ENCODE measurements at regions not wholly inside any gene's neighbourhood (a gene's known extent, or its start where the extent isn't known, plus 50 kb on each side); places are given as distances from the start of the nearest gene placed in this dataset.

- no peak overlapping the region for H3K4ac ChIP-seq (ENCODE audit: low read depth, low read length)
- no peak overlapping the region for H4K8ac ChIP-seq (ENCODE audit: low read depth in 2 of 2, low read length in 2 of 2)
- H3K27ac ChIP-seq (ENCODE audit: insufficient read depth, low read length): no peak overlapping the region
- no peak overlapping the region for H3K23ac ChIP-seq (ENCODE audit: low read depth, low read length)
- no peak overlapping the region for H2AFZ ChIP-seq (replicated peaks; ENCODE audit: low read length, poor library complexity)
- H3K14ac ChIP-seq (replicated peaks; ENCODE audit: low read depth, low read length): no peak overlapping the region
- WGBS, 2 experiments (ENCODE audit: extremely low coverage in 2 of 2, insufficient read length in 1 of 2): no CpG with 5 or more reads among the region's 3 CpGs
- no peak overlapping the region for H3K9ac ChIP-seq (ENCODE audit: low read depth, low read length)
- no TSS peak for BruUV-seq (replicated peaks)
- no peak overlapping the region for H2BK120ac ChIP-seq (ENCODE audit: low read depth, low read length)
- peaks cover 4% of the 10 kb centered on the region for H3K4me1 ChIP-seq (ENCODE audit: control insufficient read depth, insufficient read depth, low read length)
- H3K18ac ChIP-seq (ENCODE audit: low read depth, low read length): no peak overlapping the region
- no peak for DNase-seq
- H4K5ac ChIP-seq (ENCODE audit: low read depth, low read length): no peak overlapping the region
- H4K20me1 ChIP-seq (ENCODE audit: insufficient read depth, low read length): no peaks in the 10 kb centered on the region
- H3K9me1 ChIP-seq (ENCODE audit: insufficient read depth, low read length): peaks cover 3% of the 10 kb centered on the region; the same call in 1 of the 2 replicates
- H3K4me2 ChIP-seq (ENCODE audit: low read depth, low read length): no peak overlapping the region
- H2BK15ac ChIP-seq (ENCODE audit: low read depth, low read length): no peak overlapping the region
- no peak overlapping the region for H2AK5ac ChIP-seq (ENCODE audit: low read depth, low read length)
- ChIA-PET CTCF (interaction anchor here (1.1 kb wide), 1 partner anchor 15 kb away, joined by 3 read pairs; no protein-coding TSS in a partner anchor), POLR2A (ENCODE audit: unreplicated experiment) (interaction anchor here (0.5 kb wide), 1 partner anchor 162 kb away, joined by 3 read pairs; no protein-coding TSS in a partner anchor)
- no peak overlapping the region for H3K56ac ChIP-seq (ENCODE audit: extremely low read depth, insufficient read depth, low read length)
- no peak overlapping the region for H4K91ac ChIP-seq (ENCODE audit: insufficient read depth, low read depth, low read length)
- H3K4me3 ChIP-seq (ENCODE audit: insufficient read depth, low read depth, low read length): no peak overlapping the region
- no peaks in the 10 kb centered on the region for H3K36me3 ChIP-seq (ENCODE audit: control insufficient read depth, insufficient read depth, low read length)
- no peak for TF ChIP-seq CTCF (conservative IDR thresholded peaks at IDR 0.05; ENCODE audit: low read depth, low read length)
- no peak for TF ChIP-seq ELK1 (IDR thresholded peaks at IDR 0.05; ENCODE audit: borderline replicate concordance, low read depth, low read length)
- no peak for TF ChIP-seq BHLHE40 (IDR thresholded peaks at IDR 0.05; ENCODE audit: low read depth, low read length)
- TF ChIP-seq MAFK (IDR thresholded peaks at IDR 0.05; ENCODE audit: low read depth, low read length): no peak
- no peak for TF ChIP-seq FOS (IDR thresholded peaks at IDR 0.05; ENCODE audit: low read depth, low read length)
- no peak for TF ChIP-seq CHD1 (IDR thresholded peaks at IDR 0.05; ENCODE audit: low read depth, low read length)
- no peak for TF ChIP-seq MAZ (IDR thresholded peaks at IDR 0.05; ENCODE audit: borderline replicate concordance, low read depth, low read length)
- no peak for TF ChIP-seq POLR2A (IDR thresholded peaks at IDR 0.05; ENCODE audit: low read depth, low read length)
- TF ChIP-seq RAD21 (IDR thresholded peaks at IDR 0.05; ENCODE audit: low read length): no peak
- no peak for TF ChIP-seq CEBPB (IDR thresholded peaks at IDR 0.05; ENCODE audit: low read depth, low read length)
- no peak for TF ChIP-seq RFX5 (IDR thresholded peaks at IDR 0.05; ENCODE audit: low read depth, low read length)
- TF ChIP-seq MXI1 (IDR thresholded peaks at IDR 0.05; ENCODE audit: borderline replicate concordance, low read depth, low read length): no peak
- TF ChIP-seq RCOR1 (IDR thresholded peaks at IDR 0.05; ENCODE audit: insufficient replicate concordance, low read length): no peak
- H3K9me3 ChIP-seq (ENCODE audit: control insufficient read depth, insufficient read depth, low read length): peaks cover 21% of the 10 kb centered on the region
- H2BK5ac ChIP-seq (ENCODE audit: low read depth, low read length, poor library complexity, severe bottlenecking): no peak overlapping the region
- H3K27me3 ChIP-seq (ENCODE audit: control insufficient read depth, insufficient read depth, low read length): no peaks in the 10 kb centered on the region
- no peak overlapping the region for H2AK9ac ChIP-seq (replicated peaks; ENCODE audit: low read depth, low read length, poor library complexity)
- H3K79me1 ChIP-seq (ENCODE audit: low read depth in 1 of 2, low read length in 2 of 2): no peaks in the 10 kb centered on the region
- intact Hi-C loops (cut with micrococcal nuclease): no loop called here
- ATAC-seq (ENCODE audit: low read depth): no peak
- no peak overlapping the region for H2BK20ac ChIP-seq (ENCODE audit: low read depth, low read length)
- dilution Hi-C loops (cut with HindIII; ENCODE audit: low sequenced_read_pairs, unreplicated experiment): no loop called here
- in situ Hi-C loops (cut with MboI; ENCODE audit: low sequenced_read_pairs): no loop called here
Observed at GRCh38 chr18:10229458-10229857, 225.0 kb upstream of the APCDD1 start.

Data from IMR-90 (cell line).